DND-41 (cell line): ENCODE measurements at regions not wholly inside any gene's neighbourhood (a gene's known extent, or its start where the extent isn't known, plus 50 kb on each side); places are given as distances from the start of the nearest gene placed in this dataset.

Experiments
- EZH2 ChIP-seq: IDR thresholded peaks from 3 replicates; pipeline ENCODE4 v1.6.1; 2012; ENCODE audit warnings: borderline replicate concordance, low read depth, mild to moderate bottlenecking, moderate library complexity, low read length, inconsistent platforms; ENCODE audit not compliant: severe bottlenecking
- TF ChIP-seq, protein P1 (sequence below): IDR thresholded peaks from 2 replicates; pipeline ENCODE4 v1.5.1; 2012; ENCODE audit warnings: borderline replicate concordance, low read length, moderate library complexity, mild to moderate bottlenecking; ENCODE audit not compliant: poor library complexity, severe bottlenecking; ENCODE audit errors: extremely low read depth

GRCh38 chr9:107214381-107214780, 68.7 kb upstream of the RAD23B start:
- no peak for TF ChIP-seq EZH2
- TF ChIP-seq, protein P1, sequence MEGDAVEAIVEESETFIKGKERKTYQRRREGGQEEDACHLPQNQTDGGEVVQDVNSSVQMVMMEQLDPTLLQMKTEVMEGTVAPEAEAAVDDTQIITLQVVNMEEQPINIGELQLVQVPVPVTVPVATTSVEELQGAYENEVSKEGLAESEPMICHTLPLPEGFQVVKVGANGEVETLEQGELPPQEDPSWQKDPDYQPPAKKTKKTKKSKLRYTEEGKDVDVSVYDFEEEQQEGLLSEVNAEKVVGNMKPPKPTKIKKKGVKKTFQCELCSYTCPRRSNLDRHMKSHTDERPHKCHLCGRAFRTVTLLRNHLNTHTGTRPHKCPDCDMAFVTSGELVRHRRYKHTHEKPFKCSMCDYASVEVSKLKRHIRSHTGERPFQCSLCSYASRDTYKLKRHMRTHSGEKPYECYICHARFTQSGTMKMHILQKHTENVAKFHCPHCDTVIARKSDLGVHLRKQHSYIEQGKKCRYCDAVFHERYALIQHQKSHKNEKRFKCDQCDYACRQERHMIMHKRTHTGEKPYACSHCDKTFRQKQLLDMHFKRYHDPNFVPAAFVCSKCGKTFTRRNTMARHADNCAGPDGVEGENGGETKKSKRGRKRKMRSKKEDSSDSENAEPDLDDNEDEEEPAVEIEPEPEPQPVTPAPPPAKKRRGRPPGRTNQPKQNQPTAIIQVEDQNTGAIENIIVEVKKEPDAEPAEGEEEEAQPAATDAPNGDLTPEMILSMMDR = no peak
